Upper lobe of left lung (tissue), 4 donors: ENCODE measurements at regions not wholly inside any gene's neighbourhood (a gene's known extent, or its start where the extent isn't known, plus 50 kb on each side); places are given as distances from the start of the nearest gene placed in this dataset.

Experiments used
- POLR2A ChIP-seq, 4 donors: fragments of 450-650 bp; IDR thresholded peaks; one replicate each; pipeline ENCODE4 v1.5.1; 2016 to 2017; ENCODE audit warnings: antibody characterized with exemption in 4 of 4, mild to moderate bottlenecking in 2 of 4
- POLR2AphosphoS5 ChIP-seq, 2 donors: sonication (generic); formaldehyde crosslinking; IDR thresholded peaks; one replicate each; pipeline ENCODE4 v1.5.1; 2017; ENCODE audit warnings: antibody characterized with exemption in 2 of 2

GRCh38 chr3:44072601-44073540 lies 168.8 kb upstream of the TOPAZ1 start:
- no peak for TF ChIP-seq POLR2AphosphoS5 (IDR thresholded peaks at IDR 0.05)
- TF ChIP-seq POLR2A (IDR thresholded peaks at IDR 0.05): no peak
